Heart right ventricle (tissue), 16 donors: ENCODE measurements at regions not wholly inside any gene's neighbourhood (a gene's known extent, or its start where the extent isn't known, plus 50 kb on each side); places are given as distances from the start of the nearest gene placed in this dataset.

ENCODE experiments used
- ATAC-seq, 8 donors: fragments of 200-7000 bp; cut with Tn5 transposase; one replicate each; pipeline ENCODE4 v1.9.1; 2020; ENCODE audit warnings: mild to moderate bottlenecking in 8 of 8, moderate library complexity in 8 of 8, moderate number of reproducible peaks in 1 of 8
- DNase-seq, 2 donors: peaks; one replicate each; pipeline ENCODE4 v3.0.0-alpha.2; 2020
- H3K27ac ChIP-seq, 10 donors: fragments of 200-600 bp; sonication (generic) in 2 of 10; one replicate each; pipeline versions ENCODE4 v1.5.0 to v1.8.0; 2020 to 2022; ENCODE audit warnings: mild to moderate bottlenecking in 3 of 10
- H3K27me3 ChIP-seq, 7 donors: fragments of 200-600 bp; one replicate each; pipeline ENCODE4 v1.8.0; 2021 to 2022; ENCODE audit warnings: mild to moderate bottlenecking in 2 of 7
- H3K36me3 ChIP-seq, 9 donors: fragments of 200-600 bp; sonication (generic) in 1 of 9; one replicate each; pipeline versions ENCODE4 v1.5.0 to v1.8.0; 2020 to 2022; ENCODE audit warnings: mild to moderate bottlenecking in 2 of 9
- H3K4me1 ChIP-seq, 9 donors: fragments of 200-600 bp; sonication (generic) in 1 of 9; one replicate each; pipeline versions ENCODE4 v1.5.0 to v1.8.0; 2020 to 2022; ENCODE audit warnings: mild to moderate bottlenecking in 4 of 9
- H3K4me3 ChIP-seq, 10 donors: fragments of 200-600 bp; sonication (generic) in 2 of 10; one replicate each; pipeline versions ENCODE4 v1.5.0 to v1.8.0; 2020 to 2022; ENCODE audit warnings: mild to moderate bottlenecking in 7 of 10, moderate library complexity in 2 of 10
- H3K9me3 ChIP-seq, 11 donors: fragments of 200-600 bp in 10 of 11; sonication (generic) in 2 of 11; one replicate each; pipeline versions ENCODE4 v1.5.0 to v1.8.0; 2013 to 2022; ENCODE audit warnings: mild to moderate bottlenecking in 2 of 11, control low read depth in 1 of 11, moderate library complexity in 1 of 11
- CTCF ChIP-seq, 9 donors: fragments of 200-600 bp; sonication (generic) in 2 of 9; IDR thresholded peaks; one replicate each; pipeline versions ENCODE4 v1.5.0 to v1.8.0; 2021 to 2022; ENCODE audit warnings: antibody characterized with exemption in 9 of 9, mild to moderate bottlenecking in 5 of 9, moderate library complexity in 1 of 9
- WGBS, 2 donors: extraction: QIAGEN DNeasy Blood & Tissue Kit; methylation state at CpG; one replicate each; pipeline ENCODE4 v1.1.7; 2013; ENCODE audit warnings: inconsistent platforms in 1 of 2; 5-methylcytosine and 5-hydroxymethylcytosine counted together
- intact Hi-C, 10 donors: fragments of 100-400 bp; cut with DNase I; formaldehyde crosslinking; loops; one replicate each; pipeline versions ENCODE4 v1.11.1 to v1.14.2; 2022
- donor health status: Arrhythmogenic right ventricular cardiomyopathy.
- donor health status: ischemic (EF 13 %, LVEDD 7.1; RV severe dilation, severe dysfunction).
- donor health status: healthy with polysubstance abuse.
- donor health status: DM: no; HTN: yes; CAD: no.
- donor health status: DM: no; HTN: no; CAD: no.
- donor health status: ischemic (EF 25% LVEDD 6.9; RV normal size, moderate dysfunction).
- donor health status: ischemic (EF 25% LVEDD 5.7; RV mildly dilated, moderate dysfunction).
- donor health status: healthy.
- donor health status: DM: yes; HTN: yes; CAD: no.
- donor health status: Ischemic cardiomyopathy.
- donor health status: ischemic (EF 35%, LVEDD 5.7; RV mildly dilated, moderate dysfunction).
- donor health status: nonischemic (EF 11% LVEDD 7.7; RV severe dilation, severe dysfunction).
- donor health status: DM: yes; HTN: yes; CAD: no.
- donor health status: PGD.
- donor health status: ischemic (EF 29% LVEDD 5.4; RV normal size, mild dysfunction).
- donor health status: nonischemic (EF 23%, LVEDD 6.1; RV moderate dilation, normal function).

GRCh38 chr7:20475756-20476155, 139.7 kb upstream of the ABCB5 start:
- Histone ChIP-seq H3K4me3 (no peak overlapping the region), H3K27ac (peak overlapping the region in 1 of 10 donors; percentile 34), H3K27me3 (no peaks in the 10 kb centered on the region), H3K9me3 (peaks cover 0 to 2% (median 0%) of the 10 kb centered on the region in 11 donors), H3K36me3 (no peaks in the 10 kb centered on the region), H3K4me1 (peaks cover 0 to 20% (median 0%) of the 10 kb centered on the region in 9 donors)
- TF ChIP-seq CTCF (IDR thresholded peaks at IDR 0.05) = no peak
- DNase-seq = no peak
- no peak for ATAC-seq
- intact Hi-C loops = no loop called here

- Histone ChIP-seq H3K27ac (no peak overlapping the region), H3K27me3 (no peaks in the 10 kb centered on the region), H3K4me3 (no peak overlapping the region), H3K9me3 (peaks cover 0 to 2% (median 0%) of the 10 kb centered on the region in 11 donors), H3K36me3 (no peaks in the 10 kb centered on the region), H3K4me1 (peaks cover 0 to 12% (median 0%) of the 10 kb centered on the region in 9 donors)
- TF ChIP-seq CTCF (IDR thresholded peaks at IDR 0.05) = no peak
- intact Hi-C loops = no loop called here
- ATAC-seq = no peak
- DNase-seq = no peak
- 89% methylated on average over 1 of the region's 1 CpG for WGBS, 2 donors
Measured at GRCh38 chr7:20477067-20477466, 138.4 kb upstream of the ABCB5 start.

GRCh38 chr7:20479706-20480105, 135.8 kb upstream of the ABCB5 start:
- H3K9me3 ChIP-seq = no peaks in the 10 kb centered on the region
- H3K27me3 ChIP-seq = no peaks in the 10 kb centered on the region
- DNase-seq (no peak), ATAC-seq (no peak)
- no peak overlapping the region for H3K27ac ChIP-seq
- intact Hi-C loops = no loop called here
- no peaks in the 10 kb centered on the region for H3K36me3 ChIP-seq
- H3K4me1 ChIP-seq = peaks cover 0 to 18% (median 0%) of the 10 kb centered on the region in 9 donors
- no peak for TF ChIP-seq CTCF (IDR thresholded peaks at IDR 0.05)
- H3K4me3 ChIP-seq = no peak overlapping the region

- DNase-seq (no peak), ATAC-seq (no peak)
- 84 to 89% methylated on average over 2 of the region's 2 CpGs for WGBS, 2 donors
- Histone ChIP-seq H3K4me1 (peaks cover 0 to 10% (median 0%) of the 10 kb centered on the region in 9 donors), H3K27me3 (no peaks in the 10 kb centered on the region), H3K4me3 (no peak overlapping the region), H3K36me3 (no peaks in the 10 kb centered on the region), H3K27ac (no peak overlapping the region), H3K9me3 (peaks cover 0 to 13% (median 7%) of the 10 kb centered on the region in 11 donors)
- intact Hi-C loops = no loop called here
- TF ChIP-seq CTCF (IDR thresholded peaks at IDR 0.05) = no peak
Measured at GRCh38 chr7:20482071-20482470, 133.4 kb upstream of the ABCB5 start.
